GM23338 (cell line): ENCODE measurements at regions not wholly inside any gene's neighbourhood (a gene's known extent, or its start where the extent isn't known, plus 50 kb on each side); places are given as distances from the start of the nearest gene placed in this dataset.

ENCODE experiments used
- CTCF ChIP-seq, 2 experiments: fragments of 200-600 bp in 1 of 2; sonication (generic) in 1 of 2; conservative IDR thresholded peaks; 2 replicates each; pipeline versions ENCODE4 v1.5.1 to v1.6.1; 2016 to 2017; ENCODE audit warnings: antibody characterized with exemption in 2 of 2, low read depth in 2 of 2, mild to moderate bottlenecking in 2 of 2, moderate library complexity in 1 of 2
- EZH2 ChIP-seq: fragments of 200-600 bp; sonication (generic); IDR thresholded peaks from one replicate; pipeline ENCODE4 v1.8.0; 2017; ENCODE audit warnings: antibody characterized with exemption, mild to moderate bottlenecking, low read depth; ENCODE audit not compliant: unreplicated experiment
- EZH2phosphoT487 ChIP-seq: fragments of 200-600 bp; sonication (generic); IDR thresholded peaks from one replicate; pipeline ENCODE4 v1.8.1; 2018; ENCODE audit warnings: antibody characterized with exemption; ENCODE audit not compliant: unreplicated experiment
- JUNB ChIP-seq: IDR thresholded peaks from one replicate; pipeline ENCODE4 v1.6.1; 2016; ENCODE audit warnings: antibody characterized with exemption; ENCODE audit not compliant: unreplicated experiment
- POLR2AphosphoS5 ChIP-seq: IDR thresholded peaks from 2 replicates; pipeline ENCODE4 v1.6.1; 2016; ENCODE audit warnings: antibody characterized with exemption, low read depth
- REST ChIP-seq: IDR thresholded peaks from one replicate; pipeline ENCODE4 v1.6.1; 2018; ENCODE audit warnings: antibody characterized with exemption; ENCODE audit not compliant: unreplicated experiment
- ZNF114 ChIP-seq: fragments of 250-450 bp; sonication (Bioruptor Pico); IDR thresholded peaks from 2 replicates; pipeline ENCODE4 v1.5.0; 2020; ENCODE audit warnings: mild to moderate bottlenecking, moderate library complexity

GRCh38 chr3:160078533-160078932 lies 89.9 kb downstream of the IL12A start:
- no peak for TF ChIP-seq EZH2
- no peak for TF ChIP-seq CTCF (conservative IDR thresholded peaks at IDR 0.05; ENCODE audit: low read depth in 2 of 2)
- TF ChIP-seq REST, result no peak
- TF ChIP-seq JUNB, result no peak
- TF ChIP-seq POLR2AphosphoS5, result no peak
- no peak for TF ChIP-seq ZNF114
- TF ChIP-seq EZH2phosphoT487, result no peak
